ENCODE measurements at regions not wholly inside any gene's neighbourhood (a gene's known extent, or its start where the extent isn't known, plus 50 kb on each side); places are given as distances from the start of the nearest gene placed in this dataset.

- H3K27me3 ChIP-seq = no peaks in the 10 kb centered on the region
- no peaks in the 10 kb centered on the region for H3K36me3 ChIP-seq
- H3K27ac ChIP-seq = no peak overlapping the region
- peak in 1 of 6 experiments; percentile 7 for TF ChIP-seq CTCF (IDR thresholded peaks at IDR 0.05)
- TF ChIP-seq POLR2A (IDR thresholded peaks at IDR 0.05) = no peak
- intact Hi-C loops (cut with DNase I) = no loop called here
- no peaks in the 10 kb centered on the region for H3K4me1 ChIP-seq
- WGBS, 2 donors = 75% methylated on average over 5 of the region's 5 CpGs
- H3K9me3 ChIP-seq = no peaks in the 10 kb centered on the region
- DNase-seq = no peak
- no peak overlapping the region for H3K4me3 ChIP-seq (replicated peaks in 1 of 3)
These were observed 105.0 kb upstream of the DGKB start for GRCh38 chr7:15007507-15007906.

GRCh38 chr7:15005672-15006071 is 103.1 kb upstream of the DGKB start:
- Histone ChIP-seq H3K27me3 (no peaks in the 10 kb centered on the region), H3K27ac (no peak overlapping the region), H3K9me3 (no peaks in the 10 kb centered on the region), H3K4me1 (no peaks in the 10 kb centered on the region), H3K4me3 (replicated peaks in 1 of 3) (no peak overlapping the region), H3K36me3 (no peaks in the 10 kb centered on the region)
- no peak for DNase-seq
- intact Hi-C loops (cut with DNase I) = no loop called here
- TF ChIP-seq CTCF (IDR thresholded peaks at IDR 0.05) (no peak), POLR2A (IDR thresholded peaks at IDR 0.05) (no peak)
- 84 to 90% methylated on average over 5 of the region's 5 CpGs for WGBS, 2 donors

- intact Hi-C loops (cut with DNase I) = no loop called here
- no peaks in the 10 kb centered on the region for H3K4me1 ChIP-seq
- DNase-seq = no peak
- H3K27ac ChIP-seq = no peak overlapping the region
- WGBS, 2 donors = 50 to 74% methylated on average over 1 of the region's 1 CpG
- H3K27me3 ChIP-seq = no peaks in the 10 kb centered on the region
- no peaks in the 10 kb centered on the region for H3K9me3 ChIP-seq
- TF ChIP-seq POLR2A (IDR thresholded peaks at IDR 0.05) (no peak), CTCF (IDR thresholded peaks at IDR 0.05) (no peak)
- H3K36me3 ChIP-seq = no peaks in the 10 kb centered on the region
- no peak overlapping the region for H3K4me3 ChIP-seq (replicated peaks in 1 of 3)
These were observed 97.6 kb upstream of the DGKB start for GRCh38 chr7:15000157-15000556.

GRCh38 chr7:14999331-14999730 is 96.8 kb upstream of the DGKB start:
- Histone ChIP-seq H3K4me3 (replicated peaks in 1 of 3) (no peak overlapping the region), H3K36me3 (no peaks in the 10 kb centered on the region), H3K27ac (no peak overlapping the region), H3K9me3 (no peaks in the 10 kb centered on the region), H3K27me3 (no peaks in the 10 kb centered on the region), H3K4me1 (no peaks in the 10 kb centered on the region)
- WGBS, 2 donors = 81 to 84% methylated on average over 2 of the region's 2 CpGs
- no peak for TF ChIP-seq CTCF (IDR thresholded peaks at IDR 0.05)
- DNase-seq = no peak
- intact Hi-C loops (cut with DNase I) = no loop called here

GRCh38 chr7:14995774-14996173 is 93.2 kb upstream of the DGKB start:
- TF ChIP-seq CTCF (IDR thresholded peaks at IDR 0.05) (no peak), POLR2A (IDR thresholded peaks at IDR 0.05) (no peak)
- Histone ChIP-seq H3K4me3 (replicated peaks in 1 of 3) (no peak overlapping the region), H3K27ac (no peak overlapping the region), H3K27me3 (no peaks in the 10 kb centered on the region), H3K36me3 (no peaks in the 10 kb centered on the region), H3K4me1 (no peaks in the 10 kb centered on the region), H3K9me3 (no peaks in the 10 kb centered on the region)
- WGBS, 2 donors = 94% methylated on average over 2 of the region's 2 CpGs
- no peak for DNase-seq
- intact Hi-C loops (cut with DNase I) = no loop called here

Data from thyroid gland (tissue), 4 donors.